ENCODE measurements at regions not wholly inside any gene's neighbourhood (a gene's known extent, or its start where the extent isn't known, plus 50 kb on each side); places are given as distances from the start of the nearest gene placed in this dataset.
A peak's percentile ranks its signal among the peaks of the same experiment; 100 is the strongest.

DNA sequence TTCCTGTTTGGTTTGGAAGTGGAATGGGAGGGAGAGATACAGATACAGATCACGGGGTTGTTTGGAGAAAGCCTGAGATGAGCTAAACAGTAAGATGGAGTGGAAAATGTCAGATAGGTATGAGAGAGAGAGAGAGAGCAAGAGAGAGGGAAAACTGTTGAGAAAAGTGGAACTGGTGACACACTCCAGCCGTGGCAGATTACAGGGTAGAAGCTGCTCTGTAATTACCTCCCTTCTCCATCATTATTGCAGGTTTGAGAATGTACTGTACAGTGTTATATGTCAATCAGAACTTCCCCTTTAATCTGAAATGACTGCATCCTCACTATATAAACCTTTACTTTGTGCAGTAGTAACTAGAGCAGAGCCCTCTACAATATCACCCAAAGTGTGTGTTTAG, 74.5 kb upstream of the WWC1 start:
- TF ChIP-seq, protein P1, sequence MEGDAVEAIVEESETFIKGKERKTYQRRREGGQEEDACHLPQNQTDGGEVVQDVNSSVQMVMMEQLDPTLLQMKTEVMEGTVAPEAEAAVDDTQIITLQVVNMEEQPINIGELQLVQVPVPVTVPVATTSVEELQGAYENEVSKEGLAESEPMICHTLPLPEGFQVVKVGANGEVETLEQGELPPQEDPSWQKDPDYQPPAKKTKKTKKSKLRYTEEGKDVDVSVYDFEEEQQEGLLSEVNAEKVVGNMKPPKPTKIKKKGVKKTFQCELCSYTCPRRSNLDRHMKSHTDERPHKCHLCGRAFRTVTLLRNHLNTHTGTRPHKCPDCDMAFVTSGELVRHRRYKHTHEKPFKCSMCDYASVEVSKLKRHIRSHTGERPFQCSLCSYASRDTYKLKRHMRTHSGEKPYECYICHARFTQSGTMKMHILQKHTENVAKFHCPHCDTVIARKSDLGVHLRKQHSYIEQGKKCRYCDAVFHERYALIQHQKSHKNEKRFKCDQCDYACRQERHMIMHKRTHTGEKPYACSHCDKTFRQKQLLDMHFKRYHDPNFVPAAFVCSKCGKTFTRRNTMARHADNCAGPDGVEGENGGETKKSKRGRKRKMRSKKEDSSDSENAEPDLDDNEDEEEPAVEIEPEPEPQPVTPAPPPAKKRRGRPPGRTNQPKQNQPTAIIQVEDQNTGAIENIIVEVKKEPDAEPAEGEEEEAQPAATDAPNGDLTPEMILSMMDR (IDR thresholded peaks at IDR 0.05; ENCODE audit: extremely low read depth, insufficient read depth, missing control alignments): no peak
- in situ Hi-C loops (cut with MboI; ENCODE audit: low pct_unique_long_range_greater_than_20kb, low sequenced_read_pairs, unreplicated experiment): loop anchor here (10.0 kb wide), 1 partner anchor 92 kb away; no protein-coding TSS in a partner anchor
- no peak for DNase-seq (ENCODE audit: low spot score)

DNA sequence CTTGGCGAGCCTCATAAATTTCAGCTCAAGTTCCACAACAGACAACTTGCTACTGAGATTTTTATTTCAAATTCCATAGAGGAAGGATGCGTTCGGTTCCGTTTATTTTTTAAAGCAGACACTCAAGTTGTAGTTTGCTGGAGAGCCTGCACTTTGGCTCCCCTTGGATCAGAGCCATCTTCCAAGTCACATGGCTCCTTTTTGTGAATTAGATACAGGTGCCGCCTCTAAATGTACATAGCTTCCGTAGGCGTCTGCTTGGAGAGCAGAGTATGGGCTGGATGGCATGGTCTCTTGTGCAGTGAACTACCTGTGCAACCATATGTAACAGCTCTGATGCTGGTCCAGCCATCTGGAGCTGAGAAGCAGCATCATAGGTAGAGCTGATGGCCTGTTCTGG, 73.9 kb upstream of the WWC1 start:
- DNase-seq (ENCODE audit: low spot score): no peak
- in situ Hi-C loops (cut with MboI; ENCODE audit: low pct_unique_long_range_greater_than_20kb, low sequenced_read_pairs, unreplicated experiment): loop anchor here (10.0 kb wide), 1 partner anchor 93 kb away; no protein-coding TSS in a partner anchor
- TF ChIP-seq, protein P1 (IDR thresholded peaks at IDR 0.05; ENCODE audit: extremely low read depth, insufficient read depth, missing control alignments): no peak

DNA sequence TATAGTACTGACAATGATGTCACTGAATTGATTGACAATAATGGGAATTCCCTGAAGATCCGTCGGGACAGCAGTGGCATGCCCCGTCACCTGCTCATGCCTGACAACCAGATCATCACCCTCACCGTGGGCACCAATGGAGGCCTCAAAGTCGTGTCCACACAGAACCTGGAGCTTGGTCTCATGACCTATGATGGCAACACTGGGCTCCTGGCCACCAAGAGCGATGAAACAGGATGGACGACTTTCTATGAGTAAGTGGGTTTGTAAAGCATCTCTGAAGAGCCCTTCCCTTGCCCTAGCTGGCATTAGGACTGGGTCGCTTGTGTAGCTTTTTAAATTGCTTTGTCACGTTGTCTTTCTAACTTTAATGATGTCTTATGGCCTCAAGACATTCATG, 72.7 kb upstream of the WWC1 start:
- in situ Hi-C loops (cut with MboI; ENCODE audit: low pct_unique_long_range_greater_than_20kb, low sequenced_read_pairs, unreplicated experiment): loop anchor here (10.0 kb wide), 1 partner anchor 94 kb away; no protein-coding TSS in a partner anchor
- TF ChIP-seq, protein P1 (IDR thresholded peaks at IDR 0.05; ENCODE audit: extremely low read depth, insufficient read depth, missing control alignments): no peak
- DNase-seq (ENCODE audit: low spot score): no peak

DNA sequence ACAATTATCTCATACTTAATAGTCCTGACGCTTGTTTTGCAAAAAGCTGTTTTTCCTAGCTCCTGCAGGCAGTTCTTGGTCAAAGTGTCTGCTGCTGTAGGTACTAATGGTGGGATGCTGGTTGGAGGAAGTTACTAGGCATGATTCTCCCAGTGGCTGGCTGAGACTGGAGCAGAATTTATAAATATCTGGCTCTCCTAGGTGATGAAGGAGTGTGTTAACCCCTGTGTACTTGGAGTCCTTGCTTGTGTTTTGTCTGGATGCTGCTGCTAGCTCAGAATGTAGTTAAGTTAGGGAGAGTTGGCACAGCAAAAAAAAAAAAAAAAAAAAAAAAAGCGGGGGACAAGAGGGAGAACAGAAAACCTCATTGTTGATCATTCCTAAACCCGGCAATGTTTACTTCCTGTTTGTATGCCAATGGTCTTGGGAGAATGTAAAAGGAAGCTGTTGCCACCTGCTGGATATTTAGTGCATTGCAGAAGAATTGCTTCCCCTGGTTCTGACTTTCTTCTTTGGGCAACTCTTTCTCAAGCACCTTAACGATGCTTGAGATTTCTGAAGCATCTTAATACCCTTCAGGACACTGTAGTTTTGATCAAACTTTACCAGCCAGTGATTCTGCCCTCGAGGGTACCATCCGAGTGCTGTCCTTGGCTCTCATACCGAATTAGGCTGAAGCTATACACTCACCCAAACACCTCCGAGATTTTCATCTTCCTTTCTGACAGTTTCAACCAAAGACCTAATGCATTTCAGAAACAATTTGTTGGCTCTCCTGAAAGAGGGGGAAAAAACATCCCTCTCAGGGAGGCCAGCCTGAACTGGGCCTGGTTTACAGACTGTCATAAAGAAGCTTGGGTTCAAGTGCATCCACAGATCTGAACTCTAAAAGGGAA, 71.7 kb upstream of the WWC1 start:
- TF ChIP-seq, protein P1 (IDR thresholded peaks at IDR 0.05; ENCODE audit: extremely low read depth, insufficient read depth, missing control alignments): peak; percentile 79
- DNase-seq (ENCODE audit: low spot score): peak; percentile 80
- in situ Hi-C loops (cut with MboI; ENCODE audit: low pct_unique_long_range_greater_than_20kb, low sequenced_read_pairs, unreplicated experiment): loop anchor here (10.0 kb wide), 1 partner anchor 95 kb away; no protein-coding TSS in a partner anchor

DNA sequence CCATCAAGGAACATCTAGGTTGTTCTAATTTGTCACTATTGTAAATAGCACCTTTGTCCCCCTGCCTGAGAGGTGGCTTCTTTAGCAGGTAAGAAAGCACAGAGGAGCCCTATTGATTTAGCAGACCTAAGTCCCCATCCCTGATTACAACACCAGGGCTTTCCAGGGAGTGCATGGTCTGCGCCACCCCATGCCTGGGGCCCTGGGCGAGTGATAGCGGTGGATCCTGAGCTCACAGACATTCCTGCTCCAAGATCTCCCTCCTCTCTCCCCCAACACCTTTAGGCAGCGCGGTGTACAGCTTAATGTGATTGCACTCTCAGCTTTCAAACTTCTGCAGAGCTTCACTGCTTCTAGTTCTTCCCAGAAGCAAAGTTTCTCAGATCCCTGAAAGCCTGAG, 67.4 kb upstream of the WWC1 start:
- TF ChIP-seq, protein P1 (IDR thresholded peaks at IDR 0.05; ENCODE audit: extremely low read depth, insufficient read depth, missing control alignments): no peak
- DNase-seq (ENCODE audit: low spot score): no peak
- in situ Hi-C loops (cut with MboI; ENCODE audit: low pct_unique_long_range_greater_than_20kb, low sequenced_read_pairs, unreplicated experiment): no loop called here

DNA sequence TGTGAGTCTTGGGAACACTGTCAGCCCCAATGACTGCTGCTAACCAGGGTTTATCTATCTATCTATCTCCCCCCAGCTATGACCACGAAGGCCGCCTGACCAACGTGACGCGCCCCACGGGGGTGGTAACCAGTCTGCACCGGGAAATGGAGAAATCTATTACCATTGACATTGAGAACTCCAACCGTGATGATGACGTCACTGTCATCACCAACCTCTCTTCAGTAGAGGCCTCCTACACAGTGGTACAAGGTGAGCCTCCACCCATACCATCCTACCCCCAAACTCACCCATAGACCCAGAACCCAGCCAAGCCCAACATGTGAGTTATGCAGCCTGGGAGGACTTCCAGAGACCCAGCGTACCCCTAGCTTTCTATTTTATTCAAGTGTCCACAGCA, 65.4 kb upstream of the WWC1 start:
- TF ChIP-seq, protein P1 (IDR thresholded peaks at IDR 0.05; ENCODE audit: extremely low read depth, insufficient read depth, missing control alignments): no peak
- in situ Hi-C loops (cut with MboI; ENCODE audit: low pct_unique_long_range_greater_than_20kb, low sequenced_read_pairs, unreplicated experiment): no loop called here
- DNase-seq (ENCODE audit: low spot score): no peak
